ENCODE measurements at regions not wholly inside any gene's neighbourhood (a gene's known extent, or its start where the extent isn't known, plus 50 kb on each side); places are given as distances from the start of the nearest gene placed in this dataset.
"Not testable (repeated sequence)": the region's sequence is repeated elsewhere in the genome, so short reads cannot be mapped to it uniquely, and the experiment has no call there.

- DNase-seq = no peak
These were observed 809.2 kb upstream of the SOX11 start for GRCh38 chr2:4882941-4883340.

GRCh38 chr2:4883375-4883774 is 808.8 kb upstream of the SOX11 start:
- no peak for DNase-seq

GRCh38 chr2:4884117-4884571 is 808.0 kb upstream of the SOX11 start:
- no peak for DNase-seq

- DNase-seq = no peak
These were observed 800.8 kb upstream of the SOX11 start for GRCh38 chr2:4891394-4891793.

- no peak for DNase-seq
These were observed 796.8 kb upstream of the SOX11 start for GRCh38 chr2:4895371-4895770.

- DNase-seq = no peak
These were observed 793.5 kb upstream of the SOX11 start for GRCh38 chr2:4898706-4899105.

GRCh38 chr2:4900242-4900641 is 791.9 kb upstream of the SOX11 start:
- no peak for DNase-seq

- no peak for DNase-seq
These were observed 791.1 kb upstream of the SOX11 start for GRCh38 chr2:4900861-4901770.

GRCh38 chr2:4903656-4904348 is 788.4 kb upstream of the SOX11 start:
- no peak for DNase-seq

GRCh38 chr2:4908461-4908860 is 783.7 kb upstream of the SOX11 start:
- DNase-seq = no peak

GRCh38 chr2:4909346-4910009 is 782.7 kb upstream of the SOX11 start:
- no peak for DNase-seq

GRCh38 chr2:4914036-4914435 is 778.1 kb upstream of the SOX11 start:
- DNase-seq = no peak

GRCh38 chr2:4914551-4914950 is 777.6 kb upstream of the SOX11 start:
- no peak for DNase-seq

GRCh38 chr2:4915357-4915756 is 776.8 kb upstream of the SOX11 start:
- no peak for DNase-seq

- no peak for DNase-seq
These were observed 776.1 kb upstream of the SOX11 start for GRCh38 chr2:4916094-4916493.

- DNase-seq = no peak
These were observed 761.5 kb upstream of the SOX11 start for GRCh38 chr2:4930704-4931103.

- no peak for DNase-seq
These were observed 760.3 kb upstream of the SOX11 start for GRCh38 chr2:4931721-4932365.

GRCh38 chr2:4935291-4935690 is 756.9 kb upstream of the SOX11 start:
- not testable (repeated sequence) for DNase-seq

GRCh38 chr2:4937550-4937949 is 754.6 kb upstream of the SOX11 start:
- DNase-seq = no peak

GRCh38 chr2:4938206-4938605 is 754.0 kb upstream of the SOX11 start:
- no peak for DNase-seq

- DNase-seq = no peak
These were observed 749.7 kb upstream of the SOX11 start for GRCh38 chr2:4942441-4942840.

- DNase-seq = no peak
These were observed 744.3 kb upstream of the SOX11 start for GRCh38 chr2:4947911-4948310.

- DNase-seq = no peak
These were observed 740.8 kb upstream of the SOX11 start for GRCh38 chr2:4951368-4951767.

Measured in RPMI8226 (cell line).